HG03457 (cell line): ENCODE measurements at regions not wholly inside any gene's neighbourhood (a gene's known extent, or its start where the extent isn't known, plus 50 kb on each side); places are given as distances from the start of the nearest gene placed in this dataset.
"Not testable (repeated sequence)": the region's sequence is repeated elsewhere in the genome, so short reads cannot be mapped to it uniquely, and the experiment has no call there.

Source experiments
- ATAC-seq: cut with Tn5 transposase; IDR thresholded peaks from one replicate; pipeline ENCODE4 v1.9.1; 2021; ENCODE audit warnings: moderate number of reproducible peaks; ENCODE audit not compliant: unreplicated experiment

GRCh38 chr6:71360556-71361335 is 72.1 kb downstream of the OGFRL1 start:
- ATAC-seq = not testable (repeated sequence)

DNA sequence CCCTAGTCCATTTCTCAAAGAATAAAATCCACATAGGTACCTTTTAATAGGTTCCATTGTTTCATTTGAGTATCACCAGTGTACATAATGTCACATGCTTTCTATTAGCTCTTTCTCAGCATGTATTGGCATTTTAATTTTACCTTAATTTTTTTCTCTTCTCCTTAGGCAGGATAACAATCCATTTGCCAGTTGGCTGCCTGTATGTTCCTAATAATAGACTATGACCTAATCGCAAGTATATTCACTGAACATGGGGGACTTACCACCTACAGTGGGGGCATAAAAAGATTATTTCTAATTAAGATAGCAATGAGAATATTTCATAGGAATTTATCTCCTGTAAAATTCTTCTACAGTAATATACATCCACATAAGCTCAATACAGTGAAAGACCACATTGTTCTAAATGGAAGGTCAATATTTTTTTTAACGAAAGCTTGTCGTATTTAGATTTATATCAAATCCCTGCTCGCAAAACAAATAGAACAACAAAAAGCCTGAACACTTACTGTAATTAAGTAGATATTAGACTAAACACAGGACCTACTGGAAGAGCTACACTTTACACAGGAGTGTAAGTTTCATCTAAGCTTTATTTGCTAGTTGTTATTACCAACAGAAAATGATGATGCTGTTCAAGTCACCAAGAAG is 76.4 kb downstream of the OGFRL1 start:
- ATAC-seq = no peak

DNA sequence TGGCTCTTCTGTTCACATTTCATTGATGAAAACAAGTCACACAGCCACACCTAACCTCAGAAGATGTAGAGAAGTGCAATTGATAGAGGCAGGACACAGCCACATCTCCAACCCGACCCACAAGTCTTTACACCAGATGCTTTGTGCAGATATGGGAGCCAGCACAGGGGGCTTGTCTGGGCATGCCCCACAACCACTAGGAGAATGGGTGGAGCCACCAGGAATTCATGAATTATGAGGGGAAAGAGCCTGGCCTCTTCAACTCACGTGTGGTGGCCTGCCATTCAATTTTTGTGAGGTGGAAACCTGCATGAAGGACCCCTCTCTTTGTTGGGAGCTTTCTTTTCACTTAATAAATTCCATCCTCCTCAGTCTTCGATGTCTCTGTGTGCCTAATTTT is 79.1 kb downstream of the OGFRL1 start:
- ATAC-seq = no peak

DNA sequence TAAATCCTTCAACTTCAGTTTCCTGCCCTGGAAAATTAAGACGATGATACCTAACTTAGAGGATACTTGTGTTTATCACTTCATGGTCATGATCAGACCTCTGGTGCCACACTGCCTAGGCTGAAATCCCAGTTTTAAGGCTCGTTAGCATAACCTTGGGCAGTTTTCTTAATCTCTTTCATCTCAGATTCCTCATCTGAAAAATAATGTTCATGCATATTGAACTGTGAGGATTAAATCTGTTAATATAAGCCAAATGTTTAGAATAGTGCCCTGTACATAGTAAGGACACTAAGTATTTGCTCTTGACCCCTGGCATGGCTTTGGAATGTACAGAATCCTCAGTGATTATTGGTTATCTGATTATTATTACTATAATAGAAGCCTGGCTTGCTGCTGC is 79.7 kb downstream of the OGFRL1 start:
- ATAC-seq = no peak

- no peak for ATAC-seq
These were observed 82.9 kb downstream of the OGFRL1 start for GRCh38 chr6:71371559-71371958.

- ATAC-seq = no peak
These were observed 85.3 kb downstream of the OGFRL1 start for GRCh38 chr6:71373943-71374342.

DNA sequence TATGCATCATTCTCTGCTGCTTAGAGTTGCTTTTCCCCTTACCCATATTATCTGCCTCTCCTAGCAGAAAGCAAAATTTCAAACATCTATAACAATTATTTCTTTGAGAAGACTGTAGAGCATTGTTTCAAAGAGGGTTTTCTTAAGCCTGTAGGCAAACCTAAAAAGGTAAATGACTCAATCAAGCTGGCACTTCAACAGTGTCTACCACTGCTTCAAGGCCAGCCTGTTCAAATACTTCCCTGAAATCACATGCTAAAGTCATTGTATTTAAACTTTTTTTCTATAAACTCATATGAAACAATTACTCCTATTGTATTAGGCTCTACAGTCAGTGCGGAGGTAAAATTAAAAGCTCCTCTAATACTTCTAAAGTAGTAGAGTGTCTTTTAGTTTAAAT is 87.1 kb downstream of the OGFRL1 start:
- no peak for ATAC-seq

DNA sequence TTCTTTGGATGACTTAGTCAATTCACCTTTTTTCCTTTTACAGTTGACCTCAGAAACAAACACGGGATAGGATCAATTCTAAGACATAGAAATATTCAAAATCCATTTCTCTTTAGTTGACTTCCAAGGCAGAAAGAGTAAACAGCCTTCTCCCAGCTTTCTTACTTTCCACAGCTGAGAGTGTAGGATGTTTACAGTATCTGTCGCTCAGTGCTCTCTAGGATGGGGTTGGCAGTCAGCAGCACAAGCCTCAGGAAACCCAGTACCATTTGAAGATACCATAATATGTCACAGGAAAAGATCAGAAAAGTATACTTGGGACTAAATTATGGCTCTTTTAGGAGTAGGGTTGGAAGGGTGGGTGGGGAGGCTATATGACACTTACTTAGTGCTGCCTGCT is 88.2 kb downstream of the OGFRL1 start:
- no peak for ATAC-seq

GRCh38 chr6:71383476-71383875 is 94.9 kb downstream of the OGFRL1 start:
- no peak for ATAC-seq

DNA sequence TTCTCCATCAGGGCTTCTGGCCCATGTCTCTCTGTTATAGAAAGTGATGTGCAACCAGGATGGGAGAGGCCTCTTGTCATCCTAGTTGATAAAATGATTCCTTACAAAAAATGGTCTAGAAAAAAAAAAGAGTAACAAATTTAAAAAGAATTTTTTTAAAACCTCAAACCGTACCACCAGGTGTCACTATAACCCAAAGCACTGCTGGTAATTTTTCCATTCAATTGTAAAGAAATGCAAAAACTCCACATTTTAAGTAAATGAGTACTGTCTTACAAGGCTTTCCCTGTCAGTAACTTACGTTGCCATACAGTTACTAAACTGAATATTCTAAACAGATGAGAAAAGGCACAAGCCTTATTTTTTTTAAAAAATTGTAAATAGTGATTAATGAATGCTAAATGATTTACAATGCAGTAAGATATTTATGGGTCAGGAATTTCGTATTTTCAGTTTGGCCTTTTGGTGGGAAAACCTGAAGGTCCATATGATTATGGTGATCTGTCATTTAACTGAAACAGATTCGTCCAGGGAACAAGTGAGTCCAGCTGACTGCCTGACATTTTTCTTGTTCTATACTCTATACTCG is 95.4 kb downstream of the OGFRL1 start:
- ATAC-seq = no peak

- ATAC-seq = no peak
These were observed 96.7 kb downstream of the OGFRL1 start for GRCh38 chr6:71385111-71385822.

DNA sequence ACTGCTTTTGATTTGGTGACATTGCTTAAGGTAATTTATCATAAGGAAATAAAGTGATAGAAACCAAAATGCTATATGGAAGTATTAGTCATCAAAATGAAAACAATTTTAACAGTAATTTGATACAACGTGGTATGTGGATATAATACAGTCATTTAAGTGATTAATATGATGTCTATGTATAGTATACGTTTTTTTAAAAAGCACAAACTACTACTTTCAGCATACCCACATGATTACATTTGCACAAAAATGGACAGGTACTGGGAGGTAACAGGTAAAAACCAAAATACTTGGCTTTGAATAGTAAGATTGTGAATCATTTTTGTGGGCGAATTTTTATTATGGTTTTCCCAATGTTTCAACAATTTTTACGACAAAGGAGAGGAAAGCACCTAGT is 97.6 kb downstream of the OGFRL1 start:
- ATAC-seq = no peak

DNA sequence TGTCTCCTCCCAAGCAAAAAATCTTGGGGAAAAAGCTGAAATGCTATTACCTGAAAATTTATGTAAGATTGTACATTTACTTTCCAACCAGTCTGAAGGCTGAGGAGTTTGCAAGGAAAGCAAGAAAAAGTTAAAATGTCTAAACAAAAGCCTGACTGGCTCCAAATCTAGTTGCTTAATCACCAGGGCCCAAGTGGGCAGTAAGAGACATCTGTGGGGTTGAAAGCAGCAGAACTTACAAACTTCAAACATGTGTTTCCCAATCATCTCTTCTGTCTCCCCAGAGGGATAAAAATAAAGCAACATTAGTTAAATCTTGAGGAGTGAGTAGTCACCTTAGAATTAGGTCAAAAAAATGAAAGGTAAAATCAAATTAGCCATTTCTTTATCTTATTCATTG is 98.6 kb downstream of the OGFRL1 start:
- no peak for ATAC-seq

DNA sequence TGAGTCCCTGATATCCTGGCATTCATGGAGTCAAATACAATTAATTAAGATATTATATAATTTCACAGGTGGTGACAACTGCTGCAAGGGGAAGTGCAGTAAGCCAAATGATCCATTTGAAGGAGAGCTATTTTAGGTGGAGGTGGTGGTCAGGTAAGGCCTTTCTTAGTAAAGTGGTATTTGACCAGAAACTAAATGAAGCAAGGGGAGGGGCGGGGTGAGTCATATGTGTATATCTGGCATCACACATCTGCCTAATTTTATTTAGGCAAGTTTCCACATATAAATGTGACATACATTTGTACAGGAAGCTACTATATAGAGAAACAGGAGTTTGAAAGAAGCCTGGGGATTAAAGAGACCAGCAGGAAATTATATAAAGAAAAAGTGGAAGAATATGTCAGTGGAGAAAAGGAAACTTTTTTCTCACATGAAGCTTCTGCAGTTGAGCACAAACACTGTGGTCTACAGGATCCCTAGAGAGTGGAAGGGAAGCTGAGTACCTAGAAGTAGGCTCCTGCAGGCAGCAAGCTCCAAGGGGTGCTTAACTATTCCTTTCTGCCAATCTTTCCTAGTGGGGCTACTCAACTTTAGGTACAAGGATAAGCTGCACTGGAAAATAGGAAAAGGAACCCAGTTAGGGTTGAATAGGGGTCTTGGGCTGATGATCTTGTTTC is 99.6 kb downstream of the OGFRL1 start:
- ATAC-seq = no peak

- no peak for ATAC-seq
These were observed 100.4 kb downstream of the OGFRL1 start for GRCh38 chr6:71388856-71389527.

- ATAC-seq = no peak
These were observed 102.5 kb downstream of the OGFRL1 start for GRCh38 chr6:71391126-71391525.

- no peak for ATAC-seq
These were observed 103.7 kb downstream of the OGFRL1 start for GRCh38 chr6:71392276-71392675.

- ATAC-seq = no peak
These were observed 104.9 kb downstream of the OGFRL1 start for GRCh38 chr6:71393471-71393870.

GRCh38 chr6:71393981-71394432 is 105.4 kb downstream of the OGFRL1 start:
- ATAC-seq = no peak

DNA sequence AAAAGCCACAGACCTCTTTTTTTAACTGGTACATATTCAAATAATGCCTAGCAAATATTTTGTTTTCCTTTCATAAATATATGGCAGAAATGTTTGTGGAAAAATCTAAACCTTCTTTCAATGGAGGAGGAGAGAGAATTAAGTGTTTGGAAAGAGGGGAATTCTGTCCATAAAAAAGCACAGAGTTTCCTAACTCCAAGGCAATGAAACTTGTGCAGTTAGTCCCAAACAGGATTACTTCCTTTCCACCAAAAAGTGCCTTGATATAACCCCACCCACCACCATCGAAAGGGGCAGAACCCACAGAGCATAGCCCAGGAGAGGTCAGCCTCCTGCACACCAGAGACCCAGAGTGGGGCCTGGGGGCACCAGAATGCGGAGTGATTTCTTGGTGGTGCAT is 106.3 kb downstream of the OGFRL1 start:
- no peak for ATAC-seq
